ENCODE measurements at regions not wholly inside any gene's neighbourhood (a gene's known extent, or its start where the extent isn't known, plus 50 kb on each side); places are given as distances from the start of the nearest gene placed in this dataset.

- TF ChIP-seq EZH2 (IDR thresholded peaks at IDR 0.05; ENCODE audit: insufficient read depth, poor library complexity, severe bottlenecking) (no peak), EZH2phosphoT487 (IDR thresholded peaks at IDR 0.05; ENCODE audit: insufficient read depth, low read depth) (no peak)
Observed at GRCh38 chr21:16750926-16751325, 761.9 kb upstream of the CXADR start.

Data from GM23248 (cell line).